ENCODE measurements at regions not wholly inside any gene's neighbourhood (a gene's known extent, or its start where the extent isn't known, plus 50 kb on each side); places are given as distances from the start of the nearest gene placed in this dataset.

- TF ChIP-seq, protein P1, sequence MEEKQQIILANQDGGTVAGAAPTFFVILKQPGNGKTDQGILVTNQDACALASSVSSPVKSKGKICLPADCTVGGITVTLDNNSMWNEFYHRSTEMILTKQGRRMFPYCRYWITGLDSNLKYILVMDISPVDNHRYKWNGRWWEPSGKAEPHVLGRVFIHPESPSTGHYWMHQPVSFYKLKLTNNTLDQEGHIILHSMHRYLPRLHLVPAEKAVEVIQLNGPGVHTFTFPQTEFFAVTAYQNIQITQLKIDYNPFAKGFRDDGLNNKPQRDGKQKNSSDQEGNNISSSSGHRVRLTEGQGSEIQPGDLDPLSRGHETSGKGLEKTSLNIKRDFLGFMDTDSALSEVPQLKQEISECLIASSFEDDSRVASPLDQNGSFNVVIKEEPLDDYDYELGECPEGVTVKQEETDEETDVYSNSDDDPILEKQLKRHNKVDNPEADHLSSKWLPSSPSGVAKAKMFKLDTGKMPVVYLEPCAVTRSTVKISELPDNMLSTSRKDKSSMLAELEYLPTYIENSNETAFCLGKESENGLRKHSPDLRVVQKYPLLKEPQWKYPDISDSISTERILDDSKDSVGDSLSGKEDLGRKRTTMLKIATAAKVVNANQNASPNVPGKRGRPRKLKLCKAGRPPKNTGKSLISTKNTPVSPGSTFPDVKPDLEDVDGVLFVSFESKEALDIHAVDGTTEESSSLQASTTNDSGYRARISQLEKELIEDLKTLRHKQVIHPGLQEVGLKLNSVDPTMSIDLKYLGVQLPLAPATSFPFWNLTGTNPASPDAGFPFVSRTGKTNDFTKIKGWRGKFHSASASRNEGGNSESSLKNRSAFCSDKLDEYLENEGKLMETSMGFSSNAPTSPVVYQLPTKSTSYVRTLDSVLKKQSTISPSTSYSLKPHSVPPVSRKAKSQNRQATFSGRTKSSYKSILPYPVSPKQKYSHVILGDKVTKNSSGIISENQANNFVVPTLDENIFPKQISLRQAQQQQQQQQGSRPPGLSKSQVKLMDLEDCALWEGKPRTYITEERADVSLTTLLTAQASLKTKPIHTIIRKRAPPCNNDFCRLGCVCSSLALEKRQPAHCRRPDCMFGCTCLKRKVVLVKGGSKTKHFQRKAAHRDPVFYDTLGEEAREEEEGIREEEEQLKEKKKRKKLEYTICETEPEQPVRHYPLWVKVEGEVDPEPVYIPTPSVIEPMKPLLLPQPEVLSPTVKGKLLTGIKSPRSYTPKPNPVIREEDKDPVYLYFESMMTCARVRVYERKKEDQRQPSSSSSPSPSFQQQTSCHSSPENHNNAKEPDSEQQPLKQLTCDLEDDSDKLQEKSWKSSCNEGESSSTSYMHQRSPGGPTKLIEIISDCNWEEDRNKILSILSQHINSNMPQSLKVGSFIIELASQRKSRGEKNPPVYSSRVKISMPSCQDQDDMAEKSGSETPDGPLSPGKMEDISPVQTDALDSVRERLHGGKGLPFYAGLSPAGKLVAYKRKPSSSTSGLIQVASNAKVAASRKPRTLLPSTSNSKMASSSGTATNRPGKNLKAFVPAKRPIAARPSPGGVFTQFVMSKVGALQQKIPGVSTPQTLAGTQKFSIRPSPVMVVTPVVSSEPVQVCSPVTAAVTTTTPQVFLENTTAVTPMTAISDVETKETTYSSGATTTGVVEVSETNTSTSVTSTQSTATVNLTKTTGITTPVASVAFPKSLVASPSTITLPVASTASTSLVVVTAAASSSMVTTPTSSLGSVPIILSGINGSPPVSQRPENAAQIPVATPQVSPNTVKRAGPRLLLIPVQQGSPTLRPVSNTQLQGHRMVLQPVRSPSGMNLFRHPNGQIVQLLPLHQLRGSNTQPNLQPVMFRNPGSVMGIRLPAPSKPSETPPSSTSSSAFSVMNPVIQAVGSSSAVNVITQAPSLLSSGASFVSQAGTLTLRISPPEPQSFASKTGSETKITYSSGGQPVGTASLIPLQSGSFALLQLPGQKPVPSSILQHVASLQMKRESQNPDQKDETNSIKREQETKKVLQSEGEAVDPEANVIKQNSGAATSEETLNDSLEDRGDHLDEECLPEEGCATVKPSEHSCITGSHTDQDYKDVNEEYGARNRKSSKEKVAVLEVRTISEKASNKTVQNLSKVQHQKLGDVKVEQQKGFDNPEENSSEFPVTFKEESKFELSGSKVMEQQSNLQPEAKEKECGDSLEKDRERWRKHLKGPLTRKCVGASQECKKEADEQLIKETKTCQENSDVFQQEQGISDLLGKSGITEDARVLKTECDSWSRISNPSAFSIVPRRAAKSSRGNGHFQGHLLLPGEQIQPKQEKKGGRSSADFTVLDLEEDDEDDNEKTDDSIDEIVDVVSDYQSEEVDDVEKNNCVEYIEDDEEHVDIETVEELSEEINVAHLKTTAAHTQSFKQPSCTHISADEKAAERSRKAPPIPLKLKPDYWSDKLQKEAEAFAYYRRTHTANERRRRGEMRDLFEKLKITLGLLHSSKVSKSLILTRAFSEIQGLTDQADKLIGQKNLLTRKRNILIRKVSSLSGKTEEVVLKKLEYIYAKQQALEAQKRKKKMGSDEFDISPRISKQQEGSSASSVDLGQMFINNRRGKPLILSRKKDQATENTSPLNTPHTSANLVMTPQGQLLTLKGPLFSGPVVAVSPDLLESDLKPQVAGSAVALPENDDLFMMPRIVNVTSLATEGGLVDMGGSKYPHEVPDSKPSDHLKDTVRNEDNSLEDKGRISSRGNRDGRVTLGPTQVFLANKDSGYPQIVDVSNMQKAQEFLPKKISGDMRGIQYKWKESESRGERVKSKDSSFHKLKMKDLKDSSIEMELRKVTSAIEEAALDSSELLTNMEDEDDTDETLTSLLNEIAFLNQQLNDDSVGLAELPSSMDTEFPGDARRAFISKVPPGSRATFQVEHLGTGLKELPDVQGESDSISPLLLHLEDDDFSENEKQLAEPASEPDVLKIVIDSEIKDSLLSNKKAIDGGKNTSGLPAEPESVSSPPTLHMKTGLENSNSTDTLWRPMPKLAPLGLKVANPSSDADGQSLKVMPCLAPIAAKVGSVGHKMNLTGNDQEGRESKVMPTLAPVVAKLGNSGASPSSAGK (IDR thresholded peaks at IDR 0.05), result no peak
Observed at GRCh38 chr3:130823996-130824395, 69.9 kb upstream of the ATP2C1 start (continued).
